Peyer's patch (tissue), 4 donors: ENCODE measurements at regions not wholly inside any gene's neighbourhood (a gene's known extent, or its start where the extent isn't known, plus 50 kb on each side); places are given as distances from the start of the nearest gene placed in this dataset.

Experiments used
- DNase-seq, 3 donors: peaks; one replicate each; pipeline ENCODE4 v3.0.0-alpha.2; 2017 to 2019
- H3K27ac ChIP-seq, 4 donors: fragments of 200-600 bp; sonication (generic); one replicate each; pipeline ENCODE4 v1.5.1; 2016 to 2019
- H3K27me3 ChIP-seq, 2 donors: fragments of 200-600 bp; sonication (generic); one replicate each; pipeline ENCODE4 v1.5.1; 2019
- H3K36me3 ChIP-seq, 3 donors: fragments of 200-600 bp; sonication (generic); one replicate each; pipeline ENCODE4 v1.5.1; 2016 to 2019
- H3K4me1 ChIP-seq, 4 donors: fragments of 200-600 bp; sonication (generic); one replicate each; pipeline ENCODE4 v1.5.1; 2016 to 2019
- H3K4me3 ChIP-seq, 4 donors: fragments of 200-600 bp; sonication (generic); 1 replicate in 3 of 4; 2 replicates in 1 of 4; pipeline ENCODE4 v1.5.1; 2016 to 2019; ENCODE audit warnings: mild to moderate bottlenecking in 1 of 4
- H3K9me3 ChIP-seq, 4 donors: fragments of 200-600 bp; sonication (generic); one replicate each; pipeline ENCODE4 v1.5.1; 2016 to 2019; ENCODE audit warnings: mild to moderate bottlenecking in 1 of 4
- CTCF ChIP-seq, 6 experiments: fragments of 450-650 bp in 4 of 6; fragments of 200-600 bp in 2 of 6; sonication (generic) in 1 of 6; IDR thresholded peaks; one replicate each; pipeline ENCODE4 v1.5.1; 2017 to 2019; ENCODE audit warnings: antibody characterized with exemption in 6 of 6, mild to moderate bottlenecking in 3 of 6, moderate library complexity in 1 of 6
- POLR2A ChIP-seq, 2 donors: fragments of 450-650 bp; IDR thresholded peaks; one replicate each; pipeline ENCODE4 v1.5.1; 2017; ENCODE audit warnings: antibody characterized with exemption in 2 of 2, mild to moderate bottlenecking in 2 of 2, moderate library complexity in 2 of 2

GRCh38 chr3:162369306-162369705 is 872.7 kb downstream of the OTOL1 start:
- TF ChIP-seq CTCF (IDR thresholded peaks at IDR 0.05): no peak
- no peak for DNase-seq
- H3K27ac ChIP-seq: no peak overlapping the region
- no peaks in the 10 kb centered on the region for H3K27me3 ChIP-seq
- no peak overlapping the region for H3K4me3 ChIP-seq
- H3K36me3 ChIP-seq: no peaks in the 10 kb centered on the region
- H3K9me3 ChIP-seq: no peaks in the 10 kb centered on the region
- H3K4me1 ChIP-seq: no peaks in the 10 kb centered on the region

GRCh38 chr3:162370141-162370540 is 873.5 kb downstream of the OTOL1 start:
- Histone ChIP-seq H3K27me3 (no peaks in the 10 kb centered on the region), H3K36me3 (no peaks in the 10 kb centered on the region), H3K27ac (no peak overlapping the region), H3K4me3 (no peak overlapping the region), H3K4me1 (no peaks in the 10 kb centered on the region), H3K9me3 (no peaks in the 10 kb centered on the region)
- TF ChIP-seq POLR2A (IDR thresholded peaks at IDR 0.05) (no peak), CTCF (IDR thresholded peaks at IDR 0.05) (no peak)
- DNase-seq: no peak

- no peak for TF ChIP-seq CTCF (IDR thresholded peaks at IDR 0.05)
- TF ChIP-seq POLR2A (IDR thresholded peaks at IDR 0.05): no peak
- Histone ChIP-seq H3K4me1 (no peaks in the 10 kb centered on the region), H3K27ac (no peak overlapping the region), H3K36me3 (no peaks in the 10 kb centered on the region), H3K9me3 (no peaks in the 10 kb centered on the region), H3K4me3 (no peak overlapping the region), H3K27me3 (no peaks in the 10 kb centered on the region)
- no peak for DNase-seq
These were observed 880.2 kb downstream of the OTOL1 start for GRCh38 chr3:162376761-162377160.

- no peaks in the 10 kb centered on the region for H3K27me3 ChIP-seq
- no peak for DNase-seq
- TF ChIP-seq POLR2A (IDR thresholded peaks at IDR 0.05) (no peak), CTCF (IDR thresholded peaks at IDR 0.05) (no peak)
These were observed 881.0 kb downstream of the OTOL1 start for GRCh38 chr3:162377608-162378007.

GRCh38 chr3:162385387-162385786 is 888.8 kb downstream of the OTOL1 start:
- no peaks in the 10 kb centered on the region for H3K36me3 ChIP-seq
- no peak overlapping the region for H3K27ac ChIP-seq
- TF ChIP-seq CTCF (IDR thresholded peaks at IDR 0.05) (no peak), POLR2A (IDR thresholded peaks at IDR 0.05) (no peak)

More at GRCh38 chr3:162377608-162378007, 881.0 kb downstream of the OTOL1 start:
- no peaks in the 10 kb centered on the region for H3K36me3 ChIP-seq
- no peak overlapping the region for H3K27ac ChIP-seq
- no peaks in the 10 kb centered on the region for H3K9me3 ChIP-seq
- H3K4me3 ChIP-seq: no peak overlapping the region
- H3K4me1 ChIP-seq: no peaks in the 10 kb centered on the region

GRCh38 chr3:162390891-162391290 is 894.3 kb downstream of the OTOL1 start:
- no peak for DNase-seq
- H3K9me3 ChIP-seq: no peaks in the 10 kb centered on the region
- no peak overlapping the region for H3K27ac ChIP-seq
- H3K4me3 ChIP-seq: no peak overlapping the region
- H3K27me3 ChIP-seq: no peaks in the 10 kb centered on the region
- no peaks in the 10 kb centered on the region for H3K4me1 ChIP-seq
- H3K36me3 ChIP-seq: no peaks in the 10 kb centered on the region
- TF ChIP-seq POLR2A (IDR thresholded peaks at IDR 0.05): no peak
- TF ChIP-seq CTCF (IDR thresholded peaks at IDR 0.05): no peak

More at GRCh38 chr3:162385387-162385786, 888.8 kb downstream of the OTOL1 start:
- no peaks in the 10 kb centered on the region for H3K9me3 ChIP-seq
- H3K27me3 ChIP-seq: no peaks in the 10 kb centered on the region
- DNase-seq: no peak
- H3K4me3 ChIP-seq: no peak overlapping the region
- no peaks in the 10 kb centered on the region for H3K4me1 ChIP-seq
